AML-193 (cell line): ENCODE measurements at regions not wholly inside any gene's neighbourhood (a gene's known extent, or its start where the extent isn't known, plus 50 kb on each side); places are given as distances from the start of the nearest gene placed in this dataset.
A peak's percentile ranks its signal among the peaks of the same experiment; 100 is the strongest.
"Not testable (repeated sequence)": the region's sequence is repeated elsewhere in the genome, so short reads cannot be mapped to it uniquely, and the experiment has no call there.

Experiments
- DNase-seq, 2 experiments: peaks; one replicate each; lab custom pipeline; 2025; lab: John Stamatoyannopoulos, UW

DNA sequence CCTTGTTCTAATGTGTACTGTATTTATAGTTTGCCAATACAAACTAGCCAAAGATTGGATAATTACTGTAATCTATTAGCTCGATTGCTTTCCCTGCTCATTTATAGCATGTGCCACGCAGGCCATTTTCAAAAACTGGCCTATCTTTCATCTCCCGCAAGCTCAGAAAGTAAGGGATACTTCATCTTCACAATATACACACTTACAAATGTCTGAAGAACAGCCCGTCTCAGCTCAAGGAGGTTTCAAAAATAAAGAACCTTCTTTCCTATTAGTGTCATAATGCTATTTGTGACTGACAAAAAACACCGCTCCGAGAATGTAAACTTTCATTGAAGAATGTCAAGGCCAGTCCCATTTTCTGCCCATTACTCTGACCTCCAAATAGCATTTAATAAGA is 306.4 kb upstream of the ZNF507 start:
- no peak for DNase-seq

- DNase-seq = no peak
Measured at GRCh38 chr19:32039440-32039839, 306.0 kb upstream of the ZNF507 start.

DNA sequence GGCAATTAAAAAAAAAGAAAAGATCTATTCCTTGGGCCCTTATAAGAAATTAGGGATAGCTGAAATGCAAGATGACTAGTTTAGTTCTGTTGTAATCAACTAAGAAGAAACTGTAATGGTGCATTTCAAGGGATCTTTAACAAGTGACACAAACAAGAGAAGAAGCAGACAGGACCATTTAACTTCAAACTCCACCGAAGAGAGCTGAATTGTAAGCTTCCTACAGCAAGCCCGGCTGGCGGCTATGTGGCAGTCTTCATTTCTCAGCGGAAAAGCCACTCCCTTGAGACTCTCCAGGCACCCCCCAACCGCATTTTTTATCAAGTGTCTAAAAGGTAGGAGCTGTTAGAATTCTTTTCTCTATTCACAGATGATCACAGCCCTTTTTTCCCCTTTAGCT is 305.2 kb upstream of the ZNF507 start:
- no peak for DNase-seq

GRCh38 chr19:32041681-32042292 is 303.6 kb upstream of the ZNF507 start:
- no peak for DNase-seq

- DNase-seq = no peak
Measured at GRCh38 chr19:32047788-32048187, 297.6 kb upstream of the ZNF507 start.

GRCh38 chr19:32053376-32053775 is 292.0 kb upstream of the ZNF507 start:
- no peak for DNase-seq

DNA sequence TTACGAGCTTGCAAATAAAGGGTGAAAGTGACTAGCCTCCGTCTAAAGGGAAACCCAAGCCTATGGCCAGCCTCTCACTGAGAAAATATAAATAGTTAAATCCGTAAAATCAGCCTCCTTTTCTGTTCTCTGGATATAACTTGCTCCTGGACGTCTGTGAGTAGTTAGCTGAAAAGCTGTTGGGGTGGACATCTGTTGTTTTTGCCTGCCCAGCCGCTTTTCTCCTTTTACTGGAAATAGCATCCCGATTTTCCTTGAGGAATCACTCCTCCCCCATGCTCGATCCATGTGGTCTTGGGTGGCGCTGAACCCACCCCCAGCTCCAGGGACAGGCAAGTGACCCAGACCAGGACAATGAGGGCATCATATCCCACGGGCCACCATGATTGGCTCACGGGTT is 291.5 kb upstream of the ZNF507 start:
- no peak for DNase-seq

- no peak for DNase-seq
Measured at GRCh38 chr19:32058131-32058530, 287.3 kb upstream of the ZNF507 start.

DNA sequence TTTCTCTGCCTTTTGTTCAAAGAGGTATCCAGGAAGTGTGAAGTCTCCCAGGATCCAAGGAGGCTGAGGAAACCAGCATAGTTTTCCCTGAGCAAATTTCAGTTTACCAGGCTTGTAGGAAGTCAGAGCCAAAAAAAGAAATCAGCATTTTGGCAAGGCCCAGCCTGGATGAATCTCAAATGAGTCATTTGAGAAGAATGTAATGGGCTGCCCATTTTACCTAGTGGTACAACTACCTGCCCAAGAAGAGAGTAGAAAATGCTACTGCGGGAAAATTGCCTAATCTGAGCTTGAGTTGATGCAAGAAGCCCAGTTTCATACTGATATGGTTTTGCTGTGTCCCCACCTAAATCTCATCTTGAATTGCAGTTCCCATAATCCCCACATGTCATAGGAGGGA is 284.1 kb upstream of the ZNF507 start:
- DNase-seq = no peak

DNA sequence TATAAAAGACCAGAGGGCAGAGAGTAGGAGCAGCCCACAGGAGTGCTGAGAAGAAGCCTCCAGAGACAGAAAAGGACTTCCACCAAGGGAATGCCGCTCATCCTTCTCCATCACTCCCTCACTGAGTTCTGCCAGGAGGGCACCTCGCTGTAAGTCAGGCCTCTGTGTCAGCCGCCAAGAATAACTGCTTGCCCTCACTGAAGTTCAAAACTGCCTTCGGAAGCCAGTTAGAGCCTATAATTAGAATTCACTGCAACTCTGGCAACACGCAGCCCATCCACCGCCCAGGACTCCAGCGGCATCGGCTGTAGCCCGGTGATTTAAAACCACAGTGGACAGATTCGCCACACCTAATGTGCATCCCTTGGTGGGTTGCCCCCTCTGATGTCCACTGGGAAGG is 281.8 kb upstream of the ZNF507 start:
- DNase-seq = no peak

DNA sequence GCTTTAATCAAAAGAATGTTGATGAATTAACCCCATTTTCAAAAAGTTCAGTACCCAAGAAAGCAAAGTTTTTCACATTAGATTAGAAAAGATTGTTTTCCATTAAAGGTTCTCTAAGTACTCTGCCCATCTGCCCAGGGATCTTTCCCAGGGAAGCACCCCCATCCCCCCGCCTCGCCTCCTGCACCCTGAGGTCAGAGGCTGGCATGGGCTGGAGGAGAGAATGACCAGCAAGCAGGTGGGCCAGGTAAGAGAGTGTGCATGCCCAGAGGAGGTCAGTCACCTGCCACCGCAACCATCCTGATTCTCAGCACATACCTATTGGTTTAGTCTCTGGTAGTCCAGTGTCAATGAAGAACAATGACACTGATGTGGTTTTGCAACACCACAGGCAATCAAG is 279.4 kb upstream of the ZNF507 start:
- DNase-seq = no peak

DNA sequence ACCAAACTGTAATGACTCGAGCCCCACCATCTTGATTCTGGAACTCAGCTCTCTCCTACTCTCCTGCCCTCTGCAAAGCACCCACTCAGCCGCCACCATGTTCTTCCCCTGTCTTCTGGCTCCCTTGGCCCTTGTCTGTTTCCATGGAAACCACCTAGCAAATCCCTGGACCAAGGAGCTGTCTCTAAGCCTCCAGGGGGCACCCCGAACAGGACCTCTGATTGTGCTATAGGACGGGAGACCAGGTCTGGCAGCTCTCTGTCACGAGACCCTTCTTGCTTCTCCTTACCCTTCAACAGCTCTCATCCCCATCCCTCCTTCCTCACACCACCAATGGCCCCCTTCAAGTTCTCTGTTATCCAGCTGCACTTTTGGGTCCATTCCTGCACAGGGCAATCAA is 277.7 kb upstream of the ZNF507 start:
- DNase-seq = no peak

- no peak for DNase-seq
Measured at GRCh38 chr19:32068793-32069192, 276.6 kb upstream of the ZNF507 start.

- DNase-seq = no peak
Measured at GRCh38 chr19:32070101-32070500, 275.3 kb upstream of the ZNF507 start.

DNA sequence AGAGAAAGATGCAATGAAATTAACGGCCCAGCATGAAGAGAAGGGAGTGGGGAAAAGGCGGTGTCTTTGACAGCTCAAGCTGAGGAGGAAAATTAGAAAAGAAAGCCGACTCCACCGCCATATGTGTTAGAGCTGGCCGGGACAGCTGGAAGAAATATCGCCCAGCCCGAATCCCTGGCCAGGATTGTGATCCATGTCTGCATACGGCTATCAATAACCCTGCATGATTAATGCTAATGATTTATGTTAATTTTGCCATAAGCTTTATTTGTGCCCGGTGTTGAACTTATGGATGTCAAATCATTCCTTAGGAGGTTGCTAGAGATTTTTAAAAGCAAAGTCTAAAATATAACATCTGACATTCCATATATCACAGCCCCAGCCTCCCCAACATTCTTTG is 263.4 kb upstream of the ZNF507 start:
- DNase-seq = no peak

DNA sequence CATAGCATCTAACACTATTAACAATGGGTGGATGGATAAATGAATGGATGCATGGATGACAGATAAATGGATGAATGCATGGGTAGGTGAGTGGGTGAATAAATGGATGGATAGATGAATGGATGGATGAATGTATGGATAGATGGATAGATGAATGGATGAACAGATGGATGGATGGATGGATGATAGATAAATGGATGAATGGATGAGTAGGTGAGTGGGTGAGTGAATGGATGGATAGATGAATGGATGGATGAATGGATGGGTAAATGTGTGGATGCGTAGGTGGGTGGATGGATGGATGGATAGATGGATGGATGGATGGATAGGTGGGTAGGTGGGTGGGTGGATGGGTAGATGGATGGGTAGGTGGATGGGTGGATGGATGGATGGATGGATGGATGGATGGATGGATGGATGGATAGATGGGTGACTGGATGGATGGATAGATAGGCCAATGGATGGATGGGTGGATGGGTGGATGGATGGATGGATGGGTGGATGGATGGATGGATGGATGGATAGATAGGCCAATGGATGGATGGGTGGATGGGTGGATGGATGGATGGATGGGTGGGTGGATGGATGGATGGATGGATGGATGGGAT is 260.6 kb upstream of the ZNF507 start:
- DNase-seq = not testable (repeated sequence)

GRCh38 chr19:32091241-32091640 is 254.2 kb upstream of the ZNF507 start:
- DNase-seq = no peak

DNA sequence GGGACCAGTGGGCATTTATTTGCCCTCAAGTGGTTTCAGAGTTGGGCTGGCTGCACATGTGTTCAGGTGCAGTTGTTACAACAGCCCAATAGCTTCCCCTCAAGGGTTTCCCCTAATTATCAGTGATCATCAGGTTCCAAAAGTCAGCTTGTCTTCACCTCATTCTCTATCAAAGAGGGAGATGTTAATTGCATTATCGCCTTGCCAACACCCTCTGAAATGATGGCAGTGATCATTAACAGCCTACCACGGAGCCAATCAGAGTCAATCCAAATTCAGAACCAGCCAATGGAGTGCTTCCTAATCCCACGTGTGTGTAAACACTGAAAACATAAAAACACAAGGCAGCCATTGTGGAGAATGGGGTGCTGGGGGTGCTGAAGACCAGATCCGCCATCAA is 248.4 kb upstream of the ZNF507 start:
- no peak for DNase-seq

DNA sequence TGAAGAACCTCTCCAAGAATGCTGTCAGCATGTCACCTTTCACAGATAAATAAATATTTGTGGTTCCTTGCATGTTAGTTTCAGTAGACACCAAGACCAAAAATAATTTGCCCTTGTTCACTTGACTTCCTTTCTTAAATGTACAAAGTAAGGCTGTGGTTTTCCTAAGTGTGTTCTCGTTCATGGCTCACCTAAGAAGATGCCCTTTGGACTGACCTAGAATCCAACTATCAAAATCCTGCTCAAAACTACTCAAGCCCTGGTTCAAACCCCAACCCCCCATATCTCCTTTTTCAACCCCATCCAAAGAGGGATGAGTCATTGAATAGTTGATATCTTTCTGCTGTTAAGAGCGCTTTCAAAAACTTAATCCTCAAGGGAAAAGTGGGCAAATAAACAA is 247.8 kb upstream of the ZNF507 start:
- no peak for DNase-seq

DNA sequence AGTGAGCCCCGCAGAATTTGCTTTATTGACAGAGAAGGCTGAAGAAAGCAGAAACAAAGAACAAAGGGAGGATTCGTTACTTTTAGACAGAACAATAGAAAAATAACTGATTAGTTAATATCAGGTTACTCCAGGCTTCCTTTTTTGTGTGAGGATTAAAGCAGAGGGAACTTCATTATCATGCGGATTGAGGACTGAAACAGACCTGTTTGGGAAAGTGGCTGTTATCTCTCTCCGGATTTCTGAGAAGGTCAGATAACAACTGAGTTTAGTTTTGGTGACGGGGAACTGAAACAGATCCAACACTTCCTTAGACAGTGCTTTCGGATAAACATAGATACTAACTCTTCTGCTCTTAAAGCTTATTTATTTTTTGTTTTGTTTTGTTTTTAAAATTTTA is 246.4 kb upstream of the ZNF507 start:
- DNase-seq = no peak

GRCh38 chr19:32101206-32101605 is 244.2 kb upstream of the ZNF507 start:
- peak; percentile 0 to 1 for DNase-seq

GRCh38 chr19:32103541-32103940 is 241.9 kb upstream of the ZNF507 start:
- DNase-seq = no peak

- DNase-seq = no peak
Measured at GRCh38 chr19:32104153-32104849, 241.1 kb upstream of the ZNF507 start.

GRCh38 chr19:32104850-32105235 is 240.6 kb upstream of the ZNF507 start:
- DNase-seq = no peak
